ENCODE measurements at regions not wholly inside any gene's neighbourhood (a gene's known extent, or its start where the extent isn't known, plus 50 kb on each side); places are given as distances from the start of the nearest gene placed in this dataset.

DNA sequence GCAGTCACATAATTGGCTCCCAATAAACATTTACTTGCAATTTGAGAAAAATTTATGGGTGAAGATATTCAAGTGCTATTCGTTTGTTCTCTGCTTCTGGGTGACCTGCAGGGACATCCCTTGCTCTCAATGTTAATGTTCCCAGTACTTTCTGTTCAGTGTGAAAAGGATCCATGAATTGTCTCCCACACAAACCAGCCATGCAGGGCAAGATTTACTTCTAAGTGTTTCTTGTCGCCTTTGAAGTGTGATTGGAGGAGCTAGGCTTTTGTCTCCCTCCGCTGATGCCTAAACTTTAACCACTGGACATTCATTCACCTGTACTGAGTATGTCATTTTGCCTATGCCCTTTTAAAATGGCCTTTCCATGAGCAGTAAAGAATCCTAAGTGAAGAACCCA, 66.4 kb upstream of the ADA2 start:
- TF ChIP-seq, protein P1, sequence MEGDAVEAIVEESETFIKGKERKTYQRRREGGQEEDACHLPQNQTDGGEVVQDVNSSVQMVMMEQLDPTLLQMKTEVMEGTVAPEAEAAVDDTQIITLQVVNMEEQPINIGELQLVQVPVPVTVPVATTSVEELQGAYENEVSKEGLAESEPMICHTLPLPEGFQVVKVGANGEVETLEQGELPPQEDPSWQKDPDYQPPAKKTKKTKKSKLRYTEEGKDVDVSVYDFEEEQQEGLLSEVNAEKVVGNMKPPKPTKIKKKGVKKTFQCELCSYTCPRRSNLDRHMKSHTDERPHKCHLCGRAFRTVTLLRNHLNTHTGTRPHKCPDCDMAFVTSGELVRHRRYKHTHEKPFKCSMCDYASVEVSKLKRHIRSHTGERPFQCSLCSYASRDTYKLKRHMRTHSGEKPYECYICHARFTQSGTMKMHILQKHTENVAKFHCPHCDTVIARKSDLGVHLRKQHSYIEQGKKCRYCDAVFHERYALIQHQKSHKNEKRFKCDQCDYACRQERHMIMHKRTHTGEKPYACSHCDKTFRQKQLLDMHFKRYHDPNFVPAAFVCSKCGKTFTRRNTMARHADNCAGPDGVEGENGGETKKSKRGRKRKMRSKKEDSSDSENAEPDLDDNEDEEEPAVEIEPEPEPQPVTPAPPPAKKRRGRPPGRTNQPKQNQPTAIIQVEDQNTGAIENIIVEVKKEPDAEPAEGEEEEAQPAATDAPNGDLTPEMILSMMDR (conservative IDR thresholded peaks at IDR 0.05; ENCODE audit: low read depth, low read length) = no peak
- TF ChIP-seq EZH2 (IDR thresholded peaks at IDR 0.05; ENCODE audit: borderline replicate concordance, low read depth, low read length, poor library complexity, severe bottlenecking) = no peak
